Hepatocyte (in vitro differentiated cells): ENCODE measurements at regions not wholly inside any gene's neighbourhood (a gene's known extent, or its start where the extent isn't known, plus 50 kb on each side); places are given as distances from the start of the nearest gene placed in this dataset.
"Not testable (repeated sequence)": the region's sequence is repeated elsewhere in the genome, so short reads cannot be mapped to it uniquely, and the experiment has no call there.

Experiments used
- DNase-seq: peaks from one replicate; pipeline ENCODE4 v3.0.0-alpha.2; 2016; ENCODE audit warnings: low spot score
- H2AFZ ChIP-seq: fragments of 200-600 bp; sonication (generic); 2 replicates; pipeline ENCODE4 v1.6.0; 2016; ENCODE audit warnings: antibody characterized with exemption, mild to moderate bottlenecking
- H3K27ac ChIP-seq: fragments of 200-600 bp; sonication (generic); 2 replicates; pipeline ENCODE4 v1.5.1; 2016; ENCODE audit warnings: mild to moderate bottlenecking
- H3K27me3 ChIP-seq: fragments of 200-600 bp; sonication (generic); 2 replicates; pipeline ENCODE4 v1.6.1; 2016
- H3K36me3 ChIP-seq: fragments of 200-600 bp; sonication (generic); replicated peaks from 2 replicates; pipeline ENCODE4 v1.5.1; 2016; ENCODE audit warnings: low read depth; ENCODE audit not compliant: insufficient read depth
- H3K4me1 ChIP-seq: fragments of 200-600 bp; sonication (generic); 2 replicates; pipeline ENCODE4 v1.5.1; 2016; ENCODE audit warnings: mild to moderate bottlenecking, moderate library complexity; ENCODE audit not compliant: insufficient read depth
- H3K4me2 ChIP-seq: fragments of 200-600 bp; sonication (generic); 2 replicates; pipeline ENCODE4 v1.6.0; 2016
- H3K4me3 ChIP-seq: fragments of 200-600 bp; sonication (generic); 2 replicates; pipeline ENCODE4 v1.5.1; 2016; ENCODE audit warnings: mild to moderate bottlenecking
- H3K79me2 ChIP-seq: fragments of 200-600 bp; sonication (generic); 2 replicates; pipeline ENCODE4 v1.6.0; 2017; ENCODE audit warnings: mild to moderate bottlenecking
- H3K9me2 ChIP-seq: fragments of 200-600 bp; sonication (generic); replicated peaks from 2 replicates; pipeline ENCODE4 v1.6.0; 2017; ENCODE audit warnings: mild to moderate bottlenecking; ENCODE audit not compliant: insufficient read depth
- H3K9me3 ChIP-seq: fragments of 200-600 bp; sonication (generic); 2 replicates; pipeline ENCODE4 v1.5.1; 2016; ENCODE audit warnings: low read depth, mild to moderate bottlenecking
- H4K20me1 ChIP-seq: fragments of 200-600 bp; sonication (generic); 2 replicates; pipeline ENCODE4 v1.6.0; 2016; ENCODE audit warnings: mild to moderate bottlenecking; ENCODE audit not compliant: insufficient read depth, poor library complexity, severe bottlenecking
- CTCF ChIP-seq: fragments of 200-600 bp; sonication (generic); IDR thresholded peaks from 2 replicates; pipeline ENCODE4 v1.5.1; 2016; ENCODE audit warnings: antibody characterized with exemption, mild to moderate bottlenecking; ENCODE audit not compliant: poor library complexity
- EZH2 ChIP-seq: fragments of 200-600 bp; sonication (generic); IDR thresholded peaks from 2 replicates; pipeline ENCODE4 v1.6.1; 2016; ENCODE audit warnings: antibody characterized with exemption, mild to moderate bottlenecking, borderline replicate concordance
- EZH2phosphoT487 ChIP-seq: fragments of 200-600 bp; sonication (generic); IDR thresholded peaks from one replicate; pipeline ENCODE4 v1.6.1; 2018; ENCODE audit warnings: antibody characterized with exemption, mild to moderate bottlenecking, low read depth, moderate library complexity; ENCODE audit not compliant: unreplicated experiment, severe bottlenecking
- WGBS: methylation state at CpG from one replicate; pipeline ENCODE4 v1.1.6; 2016; ENCODE audit warnings: low lambda C conversion rate; ENCODE audit errors: missing lambda C conversion rate; 5-methylcytosine and 5-hydroxymethylcytosine counted together

GRCh38 chr6:22153384-22154158 is 143.3 kb downstream of the PRL start:
- Histone ChIP-seq H3K9me2 (no peaks in the 10 kb centered on the region), H3K36me3 (no peaks in the 10 kb centered on the region), H3K27ac (no peak overlapping the region), H3K4me3 (no peak overlapping the region), H3K4me1 (peaks cover 20% of the 10 kb centered on the region), H4K20me1 (no peaks in the 10 kb centered on the region), H3K27me3 (no peaks in the 10 kb centered on the region), H3K79me2 (no peaks in the 10 kb centered on the region), H3K9me3 (no peaks in the 10 kb centered on the region), H2AFZ (no peak overlapping the region), H3K4me2 (no peak overlapping the region)
- TF ChIP-seq EZH2phosphoT487: no peak
- no peak for TF ChIP-seq CTCF
- TF ChIP-seq EZH2: no peak
- WGBS: 84% methylated on average over 6 of the region's 6 CpGs
- no peak for DNase-seq

GRCh38 chr6:22155551-22155950 is 141.3 kb downstream of the PRL start:
- no peaks in the 10 kb centered on the region for H3K9me2 ChIP-seq
- H3K4me1 ChIP-seq: peaks cover 2% of the 10 kb centered on the region
- no peak overlapping the region for H2AFZ ChIP-seq
- no peak overlapping the region for H3K4me2 ChIP-seq
- H3K4me3 ChIP-seq: no peak overlapping the region
- no peaks in the 10 kb centered on the region for H4K20me1 ChIP-seq
- 82% methylated on average over 4 of the region's 4 CpGs for WGBS
- no peaks in the 10 kb centered on the region for H3K9me3 ChIP-seq
- TF ChIP-seq CTCF (no peak), EZH2phosphoT487 (no peak), EZH2 (no peak)
- DNase-seq: no peak
- H3K79me2 ChIP-seq: no peaks in the 10 kb centered on the region
- no peaks in the 10 kb centered on the region for H3K27me3 ChIP-seq
- H3K27ac ChIP-seq: no peak overlapping the region
- H3K36me3 ChIP-seq: no peaks in the 10 kb centered on the region

GRCh38 chr6:22157233-22157632 is 139.6 kb downstream of the PRL start:
- no peaks in the 10 kb centered on the region for H3K4me1 ChIP-seq
- H3K9me3 ChIP-seq: no peaks in the 10 kb centered on the region
- TF ChIP-seq EZH2 (no peak), CTCF (no peak), EZH2phosphoT487 (no peak)
- no peaks in the 10 kb centered on the region for H3K79me2 ChIP-seq
- H3K36me3 ChIP-seq: no peaks in the 10 kb centered on the region
- H3K27ac ChIP-seq: no peak overlapping the region
- no peaks in the 10 kb centered on the region for H4K20me1 ChIP-seq
- no peaks in the 10 kb centered on the region for H3K9me2 ChIP-seq
- no peak overlapping the region for H3K4me2 ChIP-seq
- no peak overlapping the region for H2AFZ ChIP-seq
- WGBS: 96% methylated on average over 4 of the region's 4 CpGs
- no peaks in the 10 kb centered on the region for H3K27me3 ChIP-seq
- DNase-seq: no peak
- no peak overlapping the region for H3K4me3 ChIP-seq

- Histone ChIP-seq H3K4me2 (no peak overlapping the region), H3K36me3 (no peaks in the 10 kb centered on the region), H3K9me3 (no peaks in the 10 kb centered on the region), H2AFZ (no peak overlapping the region), H4K20me1 (no peaks in the 10 kb centered on the region), H3K27me3 (no peaks in the 10 kb centered on the region), H3K79me2 (no peaks in the 10 kb centered on the region), H3K9me2 (no peaks in the 10 kb centered on the region), H3K4me3 (no peak overlapping the region), H3K27ac (no peak overlapping the region), H3K4me1 (no peaks in the 10 kb centered on the region)
- TF ChIP-seq EZH2phosphoT487: no peak
- no peak for TF ChIP-seq EZH2
- no peak for TF ChIP-seq CTCF
- DNase-seq: no peak
These were observed 132.6 kb downstream of the PRL start for GRCh38 chr6:22164236-22164635.

GRCh38 chr6:22171006-22171405 is 125.8 kb downstream of the PRL start:
- not testable (repeated sequence) for H3K79me2 ChIP-seq, H3K36me3 ChIP-seq, H4K20me1 ChIP-seq, H3K9me3 ChIP-seq, H3K4me3 ChIP-seq, H2AFZ ChIP-seq, H3K27ac ChIP-seq, H3K4me2 ChIP-seq, H3K4me1 ChIP-seq, H3K27me3 ChIP-seq, DNase-seq, H3K9me2 ChIP-seq
- 99% methylated on average over 5 of the region's 5 CpGs for WGBS

GRCh38 chr6:22171885-22172284 is 125.0 kb downstream of the PRL start:
- H4K20me1 ChIP-seq, H3K4me1 ChIP-seq, H3K4me3 ChIP-seq, H3K4me2 ChIP-seq, H2AFZ ChIP-seq, H3K36me3 ChIP-seq, H3K27me3 ChIP-seq, H3K9me2 ChIP-seq, H3K79me2 ChIP-seq, H3K27ac ChIP-seq, H3K9me3 ChIP-seq, DNase-seq: not testable (repeated sequence)
- WGBS: 96% methylated on average over 15 of the region's 15 CpGs
